ENCODE measurements at regions not wholly inside any gene's neighbourhood (a gene's known extent, or its start where the extent isn't known, plus 50 kb on each side); places are given as distances from the start of the nearest gene placed in this dataset.

- Histone ChIP-seq H3K4me1 (ENCODE audit: control insufficient read depth in 1 of 2, insufficient read depth in 2 of 2, low read length in 2 of 2) (peaks cover 0 to 6% of the 10 kb centered on the region in 2 experiments; a peak in 1 of 4 replicates), H2AFZ (ENCODE audit: low read depth, low read length, poor library complexity, severe bottlenecking) (no peak overlapping the region), H3K9me2 (ENCODE audit: insufficient read depth) (no peaks in the 10 kb centered on the region), H3K27me3 (ENCODE audit: insufficient read depth, low read length) (no peaks in the 10 kb centered on the region), H3K27ac (ENCODE audit: low read depth, low read length) (no peak overlapping the region), H4K20me1 (ENCODE audit: insufficient read depth) (no peaks in the 10 kb centered on the region), H3K4me2 (ENCODE audit: low read length) (no peak overlapping the region), H3K4me3 (replicated peaks in 1 of 2; ENCODE audit: low read depth in 1 of 2, low read length in 2 of 2) (no peak overlapping the region), H3K36me3 (ENCODE audit: control insufficient read depth in 1 of 2, insufficient read depth in 2 of 2, low read length in 2 of 2) (no peaks in the 10 kb centered on the region), H3K9me3 (ENCODE audit: control insufficient read depth in 1 of 2, insufficient read depth in 1 of 2, low read depth in 1 of 2, low read length in 2 of 2) (no peaks in the 10 kb centered on the region), H3K9ac (ENCODE audit: low read length) (no peak overlapping the region), H3K79me2 (ENCODE audit: insufficient read depth, low read length) (no peaks in the 10 kb centered on the region)
- ATAC-seq (no peak), DNase-seq (ENCODE audit: low read depth, low spot score) (no peak)
- intact Hi-C loops (cut with micrococcal nuclease) = no loop called here
- ChIA-PET CTCF (no interaction called here), POLR2A (interaction anchor here (0.6 kb wide), 1 partner anchor 9 kb away, joined by 3 read pairs; no protein-coding TSS in a partner anchor), RAD21 (ENCODE audit: low non-redundant PET in 1 of 2, low total read pairs in 2 of 2, uncharacterized antibody in 2 of 2, unreplicated experiment in 2 of 2) (no interaction called here)
- TF ChIP-seq CEBPB (IDR thresholded peaks at IDR 0.05; ENCODE audit: low read depth) = no peak
- no peak for TF ChIP-seq SP1 (IDR thresholded peaks at IDR 0.05; ENCODE audit: low read depth)
- TF ChIP-seq POLR2A (IDR thresholded peaks at IDR 0.05; ENCODE audit: borderline replicate concordance, extremely low read depth, insufficient read depth, insufficient read length) = no peak
- TF ChIP-seq ZFX (IDR thresholded peaks at IDR 0.05) = no peak
- no peak for TF ChIP-seq ZNF274 (IDR thresholded peaks at IDR 0.05; ENCODE audit: low read depth, low read length)
- TF ChIP-seq POLR2AphosphoS5 (IDR thresholded peaks at IDR 0.05; ENCODE audit: low read depth, low read length) = no peak
- TF ChIP-seq MAX (IDR thresholded peaks at IDR 0.05) = no peak
- TF ChIP-seq CBX3 (IDR thresholded peaks at IDR 0.05; ENCODE audit: low read depth) = no peak
- BruUV-seq (replicated peaks) = no TSS peak
Observed at GRCh38 chr13:30362869-30363268, 55.5 kb upstream of the KATNAL1 start.

- intact Hi-C loops (cut with micrococcal nuclease) = no loop called here
- DNase-seq (ENCODE audit: low read depth, low spot score) = no peak
- BruUV-seq (replicated peaks) = no TSS peak
Observed at GRCh38 chr13:30363725-30364124, 56.4 kb upstream of the KATNAL1 start.

More at GRCh38 chr13:30363725-30364124, 56.4 kb upstream of the KATNAL1 start:
- no peak for ATAC-seq
- no peaks in the 10 kb centered on the region for H3K79me2 ChIP-seq (ENCODE audit: insufficient read depth, low read length)
- H3K4me3 ChIP-seq (replicated peaks in 1 of 2; ENCODE audit: low read depth in 1 of 2, low read length in 2 of 2) = no peak overlapping the region
- H3K27ac ChIP-seq (ENCODE audit: low read depth, low read length) = no peak overlapping the region
- no peaks in the 10 kb centered on the region for H3K9me3 ChIP-seq (ENCODE audit: control insufficient read depth in 1 of 2, insufficient read depth in 1 of 2, low read depth in 1 of 2, low read length in 2 of 2)
- CTCF ChIA-PET = no interaction called here
- no peaks in the 10 kb centered on the region for H3K27me3 ChIP-seq (ENCODE audit: insufficient read depth, low read length)
- TF ChIP-seq EZH2 (IDR thresholded peaks at IDR 0.05) (no peak), REST (IDR thresholded peaks at IDR 0.05; ENCODE audit: low read depth) (no peak), RAD21 (IDR thresholded peaks at IDR 0.05; ENCODE audit: low read depth) (no peak), JUND (IDR thresholded peaks at IDR 0.05) (no peak), SIN3A (IDR thresholded peaks at IDR 0.05; ENCODE audit: low read depth) (no peak), POLR2AphosphoS5 (IDR thresholded peaks at IDR 0.05; ENCODE audit: low read depth, low read length) (no peak), ZNF274 (IDR thresholded peaks at IDR 0.05; ENCODE audit: low read depth, low read length) (no peak), SRF (IDR thresholded peaks at IDR 0.05; ENCODE audit: low read depth) (no peak), TCF7L2 (IDR thresholded peaks at IDR 0.05; ENCODE audit: borderline replicate concordance, extremely low read depth, insufficient read depth, insufficient read length) (no peak), ZBTB33 (IDR thresholded peaks at IDR 0.05; ENCODE audit: extremely low read depth, insufficient replicate concordance, low read length) (no peak), CBX3 (IDR thresholded peaks at IDR 0.05; ENCODE audit: low read depth) (no peak)
- RAD21 ChIA-PET (ENCODE audit: low non-redundant PET in 1 of 2, low total read pairs in 2 of 2, uncharacterized antibody in 2 of 2, unreplicated experiment in 2 of 2) = no interaction called here
- no peaks in the 10 kb centered on the region for H4K20me1 ChIP-seq (ENCODE audit: insufficient read depth)
- POLR2A ChIA-PET = no interaction called here
- H3K9ac ChIP-seq (ENCODE audit: low read length) = no peak overlapping the region
- no peaks in the 10 kb centered on the region for H3K36me3 ChIP-seq (ENCODE audit: control insufficient read depth in 1 of 2, insufficient read depth in 2 of 2, low read length in 2 of 2)
- H3K4me2 ChIP-seq (ENCODE audit: low read length) = no peak overlapping the region
- no peak overlapping the region for H2AFZ ChIP-seq (ENCODE audit: low read depth, low read length, poor library complexity, severe bottlenecking)
- peaks cover 0 to 6% of the 10 kb centered on the region in 2 experiments; a peak in 1 of 4 replicates for H3K4me1 ChIP-seq (ENCODE audit: control insufficient read depth in 1 of 2, insufficient read depth in 2 of 2, low read length in 2 of 2)
- no peaks in the 10 kb centered on the region for H3K9me2 ChIP-seq (ENCODE audit: insufficient read depth)
